HepG2 (cell line): ENCODE measurements at regions not wholly inside any gene's neighbourhood (a gene's known extent, or its start where the extent isn't known, plus 50 kb on each side); places are given as distances from the start of the nearest gene placed in this dataset.

Experiments used
- ATAC-seq: fragments of 200-7000 bp; cut with Tn5 transposase; 3 replicates; pipeline ENCODE4 v1.9.1; 2020; ENCODE audit warnings: mild to moderate bottlenecking, moderate library complexity
- BruUV-seq: library from RNA; stranded (reverse); fragments of 400-500 nt; replicated peaks from 2 replicates; lab custom pipeline; 2021; lab: Mats Ljungman, UMichigan
- CTCF ChIA-PET: fragments of 300-600 bp; formaldehyde crosslinking; extraction: SDS; loops from one replicate; lab custom pipeline; 2021; ENCODE audit warnings: low total read pairs, inconsistent platforms, low intra/inter-chr PET ratio; lab: Yijun Ruan, JAX
- POLR2A ChIA-PET: fragments of 350-600 bp; sonication (Branson Sonifier 250); formaldehyde crosslinking; loops from one replicate; lab custom pipeline; 2020; ENCODE audit warnings: antibody characterized with exemption, inconsistent platforms; lab: Yijun Ruan, JAX
- DNase-seq: peaks from one replicate; pipeline ENCODE4 v3.0.0-alpha.2; 2015; ENCODE audit warnings: low spot score
- FAIRE-seq: peaks from 3 replicates; lab custom pipeline; 2011; peaks lifted over from hg19 to GRCh38; lab: Jason Lieb, UNC
- H2AFZ ChIP-seq: one replicate; pipeline ENCODE4 v1.6.1; 2011; ENCODE audit warnings: low read length, inconsistent platforms
- H3K27ac ChIP-seq: fragments of 300-600 bp; 3 replicates; pipeline ENCODE4 v1.8.0; 2011; ENCODE audit warnings: mixed run types, mild to moderate bottlenecking, mixed read lengths, low read length, inconsistent platforms; ENCODE audit not compliant: insufficient read depth; ENCODE audit errors: extremely low read length
- H3K27me3 ChIP-seq, 2 experiments: fragments of 200-600 bp in 1 of 2; 2 replicates in 1 of 2; 3 replicates in 1 of 2; pipeline versions ENCODE4 v1.6.0 to v1.8.0; 2011; ENCODE audit warnings: low read length in 2 of 2, mild to moderate bottlenecking in 2 of 2, moderate library complexity in 2 of 2, inconsistent platforms in 1 of 2; ENCODE audit not compliant: insufficient read depth in 2 of 2, control insufficient read depth in 1 of 2
- H3K36me3 ChIP-seq, 2 experiments: fragments of 200-600 bp in 1 of 2; replicated peaks in 1 of 2; 2 replicates in 1 of 2; 3 replicates in 1 of 2; pipeline versions ENCODE4 v1.5.1 to v1.8.0; 2011; ENCODE audit warnings: low read length in 2 of 2, inconsistent platforms in 1 of 2; ENCODE audit not compliant: insufficient read depth in 2 of 2, control insufficient read depth in 1 of 2
- H3K4me1 ChIP-seq: 2 replicates; pipeline ENCODE4 v1.5.1; 2012; ENCODE audit warnings: low read length, inconsistent platforms; ENCODE audit not compliant: insufficient read depth
- H3K4me2 ChIP-seq: 2 replicates; pipeline ENCODE4 v1.6.0; 2011; ENCODE audit warnings: low read depth, low read length, inconsistent platforms
- H3K4me3 ChIP-seq, 3 experiments: fragments of 200-600 bp in 1 of 3; sonication (generic), shearing (Covaris generic) in 1 of 3; replicated peaks in 1 of 3; 2 replicates each; pipeline ENCODE4 v1.5.1; 2011 to 2016; ENCODE audit warnings: low read length in 3 of 3, inconsistent platforms in 2 of 3, low read depth in 2 of 3, mild to moderate bottlenecking in 2 of 3, control low read depth in 1 of 3, mixed read lengths in 1 of 3; ENCODE audit not compliant: insufficient read depth in 1 of 3
- H3K79me2 ChIP-seq: one replicate; pipeline ENCODE4 v1.6.1; 2011; ENCODE audit warnings: low read length, inconsistent platforms; ENCODE audit not compliant: insufficient read depth
- H3K9ac ChIP-seq: 2 replicates; pipeline ENCODE4 v1.6.0; 2011; ENCODE audit warnings: mild to moderate bottlenecking, low read depth, low read length, inconsistent platforms; ENCODE audit not compliant: insufficient read depth
- H3K9me3 ChIP-seq: 2 replicates; pipeline ENCODE4 v1.5.1; 2012; ENCODE audit warnings: mild to moderate bottlenecking, low read length
- H4K20me1 ChIP-seq: 2 replicates; pipeline ENCODE4 v1.6.0; 2011; ENCODE audit warnings: inconsistent platforms, mild to moderate bottlenecking, low read length, moderate library complexity; ENCODE audit not compliant: insufficient read depth
- CENPX ChIP-seq: sonication (generic); formaldehyde crosslinking; IDR thresholded peaks from 2 replicates; pipeline ENCODE4 v1.9.0; 2021; ENCODE audit warnings: mild to moderate bottlenecking, missing genetic modification reagents, moderate library complexity
- FLYWCH1 ChIP-seq: sonication (generic); formaldehyde crosslinking; IDR thresholded peaks from 2 replicates; pipeline ENCODE4 v1.8.1; 2023; ENCODE audit warnings: mild to moderate bottlenecking, missing genetic modification reagents
- FOSL2 ChIP-seq: sonication (generic); formaldehyde crosslinking; IDR thresholded peaks from 2 replicates; pipeline ENCODE4 v1.4.0; 2020; ENCODE audit warnings: missing genetic modification reagents
- GLMP ChIP-seq: sonication (generic); formaldehyde crosslinking; IDR thresholded peaks from 2 replicates; pipeline ENCODE4 v1.9.0; 2021; ENCODE audit warnings: missing genetic modification reagents, mild to moderate bottlenecking, borderline replicate concordance
- HNF1A ChIP-seq, 2 experiments: sonication (generic) in 1 of 2; formaldehyde crosslinking in 1 of 2; IDR thresholded peaks; 2 replicates each; pipeline versions ENCODE4 v1.4.0 to v1.6.1; 2016 to 2020; ENCODE audit warnings: borderline replicate concordance in 1 of 2, low read depth in 1 of 2, mild to moderate bottlenecking in 1 of 2, missing genetic modification reagents in 1 of 2
- HNF4G ChIP-seq, 2 experiments: sonication (generic) in 1 of 2; formaldehyde crosslinking in 1 of 2; IDR thresholded peaks; 2 replicates each; pipeline versions ENCODE4 v1.4.0 to v1.6.1; 2011 to 2020; ENCODE audit warnings: borderline replicate concordance in 2 of 2, low read depth in 2 of 2, mild to moderate bottlenecking in 2 of 2, low read length in 1 of 2, missing genetic modification reagents in 1 of 2, moderate library complexity in 1 of 2
- MIER2 ChIP-seq: IDR thresholded peaks from 2 replicates; pipeline ENCODE4 v1.6.1; 2016; ENCODE audit warnings: missing biosample characterization, missing genetic modification reagents
- SMARCE1 ChIP-seq: fragments of 450-650 bp; IDR thresholded peaks from 2 replicates; pipeline ENCODE4 v1.6.1; 2017; ENCODE audit warnings: borderline replicate concordance
- YY1 ChIP-seq: IDR thresholded peaks from 2 replicates; pipeline ENCODE4 v1.6.1; 2011; ENCODE audit warnings: low read length, low read depth, moderate library complexity, mild to moderate bottlenecking; ENCODE audit not compliant: insufficient read depth, insufficient replicate concordance
- ZNF451 ChIP-seq: sonication (generic); formaldehyde crosslinking; IDR thresholded peaks from 2 replicates; pipeline ENCODE4 v1.5.0; 2020; ENCODE audit warnings: mild to moderate bottlenecking, missing genetic modification reagents
- ZNF460 ChIP-seq: sonication (generic); formaldehyde crosslinking; IDR thresholded peaks from 2 replicates; pipeline ENCODE4 v1.5.1; 2020; ENCODE audit warnings: missing genetic modification reagents, mild to moderate bottlenecking, borderline replicate concordance
- WGBS: methylation state at CpG from one replicate; pipeline ENCODE4 v1.1.6; 2017; ENCODE audit warnings: low lambda C conversion rate; 5-methylcytosine and 5-hydroxymethylcytosine counted together
- in situ Hi-C: cut with HindIII; loops from 2 replicates; pipeline ENCODE4 v1.10.0; 2017; ENCODE audit warnings: low pct_unique_long_range_greater_than_20kb; ENCODE audit not compliant: extremely low pct_ligation_motif_present
- intact Hi-C: fragments of 100-400 bp; cut with micrococcal nuclease; formaldehyde crosslinking; loops from one replicate; pipeline ENCODE4 v1.10.0; 2022; ENCODE audit not compliant: unreplicated experiment

GRCh38 chr14:83164591-83164990 is 1630.9 kb upstream of the SEL1L start (continued):
- TF ChIP-seq HNF1A (IDR thresholded peaks at IDR 0.05; ENCODE audit: low read depth) (no peak), HNF1A (CRISPR knock-in tag; IDR thresholded peaks at IDR 0.05; ENCODE audit: borderline replicate concordance) (no peak), MIER2 (CRISPR knock-in tag) (no peak), HNF4G (IDR thresholded peaks at IDR 0.05; ENCODE audit: borderline replicate concordance, low read depth, low read length) (no peak), HNF4G (CRISPR knock-in tag; IDR thresholded peaks at IDR 0.05; ENCODE audit: borderline replicate concordance, low read depth) (no peak), GLMP (CRISPR knock-in tag) (no peak)
- TF ChIP-seq, all 625 proteins: peak for 0

GRCh38 chr14:83170165-83170564 is 1636.5 kb upstream of the SEL1L start:
- Histone ChIP-seq H3K79me2 (no peaks in the 10 kb centered on the region), H4K20me1 (no peaks in the 10 kb centered on the region), H3K4me2 (no peak overlapping the region), H3K36me3 (no peaks in the 10 kb centered on the region), H3K27me3 (no peaks in the 10 kb centered on the region), H3K9ac (no peak overlapping the region), H3K4me1 (no peaks in the 10 kb centered on the region), H3K4me3 (no peak overlapping the region), H3K9me3 (peaks cover 23% of the 10 kb centered on the region), H3K27ac (no peak overlapping the region), H2AFZ (no peak overlapping the region)
- no TSS peak for BruUV-seq
- DNase-seq, result no peak
- TF ChIP-seq SMARCE1 (no peak), CENPX (CRISPR knock-in tag) (no peak), FOSL2 (CRISPR knock-in tag) (no peak), FLYWCH1 (CRISPR knock-in tag) (no peak), ZNF460 (CRISPR knock-in tag) (no peak), YY1 (no peak), ZNF451 (CRISPR knock-in tag) (no peak)
- 2% methylated on average over 3 of the region's 3 CpGs for WGBS
- no peak for FAIRE-seq
- ATAC-seq, result no peak
- CTCF ChIA-PET, result no interaction called here
- POLR2A ChIA-PET, result no interaction called here
- intact Hi-C loops (no loop called here), in situ Hi-C loops (no loop called here)
